Amygdala (tissue), 56 donors: ENCODE measurements at regions not wholly inside any gene's neighbourhood (a gene's known extent, or its start where the extent isn't known, plus 50 kb on each side); places are given as distances from the start of the nearest gene placed in this dataset.

Experiments used
- DNase-seq, 56 donors: peaks; one replicate each; lab custom pipeline; 2025; lab: John Stamatoyannopoulos, UW

- DNase-seq: no peak
Observed at GRCh38 chr5:67364381-67364970, 167.9 kb upstream of the CD180 start.

- no peak for DNase-seq
Observed at GRCh38 chr5:67363963-67364362, 167.4 kb upstream of the CD180 start.

GRCh38 chr5:67363180-67363709 is 166.6 kb upstream of the CD180 start:
- no peak for DNase-seq

GRCh38 chr5:67361932-67362729 is 165.5 kb upstream of the CD180 start:
- DNase-seq: no peak

- DNase-seq: no peak
Observed at GRCh38 chr5:67360047-67360446, 163.4 kb upstream of the CD180 start.

GRCh38 chr5:67358186-67358585 is 161.6 kb upstream of the CD180 start:
- no peak for DNase-seq

- no peak for DNase-seq
Observed at GRCh38 chr5:67355120-67355713, 158.6 kb upstream of the CD180 start.

GRCh38 chr5:67353500-67354450 is 157.2 kb upstream of the CD180 start:
- peak in 2 of 56 donors; percentile 6 to 29 for DNase-seq

- DNase-seq: peak in 1 of 56 donors; percentile 0
Observed at GRCh38 chr5:67350618-67351201, 154.1 kb upstream of the CD180 start.

GRCh38 chr5:67350185-67350584 is 153.6 kb upstream of the CD180 start:
- DNase-seq: peak in 2 of 56 donors; percentile 2 to 3

GRCh38 chr5:67347821-67348220 is 151.2 kb upstream of the CD180 start:
- no peak for DNase-seq

- DNase-seq: no peak
Observed at GRCh38 chr5:67346611-67347010, 150.0 kb upstream of the CD180 start.

GRCh38 chr5:67344870-67345269 is 148.3 kb upstream of the CD180 start:
- DNase-seq: no peak

- DNase-seq: no peak
Observed at GRCh38 chr5:67343835-67344234, 147.2 kb upstream of the CD180 start.

- DNase-seq: no peak
Observed at GRCh38 chr5:67341478-67341877, 144.9 kb upstream of the CD180 start.

- DNase-seq: no peak
Observed at GRCh38 chr5:67339219-67339767, 142.7 kb upstream of the CD180 start.

- DNase-seq: no peak
Observed at GRCh38 chr5:67338421-67338820, 141.8 kb upstream of the CD180 start.

GRCh38 chr5:67337751-67338150 is 141.2 kb upstream of the CD180 start:
- no peak for DNase-seq

- DNase-seq: no peak
Observed at GRCh38 chr5:67335426-67335825, 138.8 kb upstream of the CD180 start.

GRCh38 chr5:67334373-67334772 is 137.8 kb upstream of the CD180 start:
- no peak for DNase-seq
